ENCODE measurements at regions not wholly inside any gene's neighbourhood (a gene's known extent, or its start where the extent isn't known, plus 50 kb on each side); places are given as distances from the start of the nearest gene placed in this dataset.
"Not testable (repeated sequence)": the region's sequence is repeated elsewhere in the genome, so short reads cannot be mapped to it uniquely, and the experiment has no call there.

DNA sequence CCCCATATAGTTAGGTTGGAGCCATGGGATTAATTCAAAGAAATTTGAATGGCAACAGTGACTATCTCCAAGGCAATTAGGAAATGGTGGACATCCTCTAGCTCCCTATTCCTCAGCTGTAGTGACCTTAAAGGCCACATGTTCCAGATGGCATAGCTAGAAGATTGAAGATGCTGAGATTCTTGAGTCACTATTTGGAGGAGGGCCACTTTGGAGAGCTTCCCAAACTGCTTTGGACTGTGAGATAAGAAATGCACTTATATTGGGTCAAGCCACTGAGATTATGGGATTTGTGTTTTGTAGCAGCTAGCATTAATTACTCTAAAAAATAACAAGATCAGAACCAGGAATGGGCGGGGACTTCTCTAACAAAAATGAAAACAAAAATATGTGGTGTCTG is 636.2 kb upstream of the CCNG1 start:
- intact Hi-C loops (cut with DNase I) = no loop called here
- no peak for ATAC-seq
- Histone ChIP-seq H3K27me3 (no peaks in the 10 kb centered on the region), H3K4me1 (no peaks in the 10 kb centered on the region), H3K27ac (no peak overlapping the region), H3K4me3 (no peak overlapping the region), H3K9me3 (no peaks in the 10 kb centered on the region), H3K36me3 (no peaks in the 10 kb centered on the region)
- TF ChIP-seq, protein P1, sequence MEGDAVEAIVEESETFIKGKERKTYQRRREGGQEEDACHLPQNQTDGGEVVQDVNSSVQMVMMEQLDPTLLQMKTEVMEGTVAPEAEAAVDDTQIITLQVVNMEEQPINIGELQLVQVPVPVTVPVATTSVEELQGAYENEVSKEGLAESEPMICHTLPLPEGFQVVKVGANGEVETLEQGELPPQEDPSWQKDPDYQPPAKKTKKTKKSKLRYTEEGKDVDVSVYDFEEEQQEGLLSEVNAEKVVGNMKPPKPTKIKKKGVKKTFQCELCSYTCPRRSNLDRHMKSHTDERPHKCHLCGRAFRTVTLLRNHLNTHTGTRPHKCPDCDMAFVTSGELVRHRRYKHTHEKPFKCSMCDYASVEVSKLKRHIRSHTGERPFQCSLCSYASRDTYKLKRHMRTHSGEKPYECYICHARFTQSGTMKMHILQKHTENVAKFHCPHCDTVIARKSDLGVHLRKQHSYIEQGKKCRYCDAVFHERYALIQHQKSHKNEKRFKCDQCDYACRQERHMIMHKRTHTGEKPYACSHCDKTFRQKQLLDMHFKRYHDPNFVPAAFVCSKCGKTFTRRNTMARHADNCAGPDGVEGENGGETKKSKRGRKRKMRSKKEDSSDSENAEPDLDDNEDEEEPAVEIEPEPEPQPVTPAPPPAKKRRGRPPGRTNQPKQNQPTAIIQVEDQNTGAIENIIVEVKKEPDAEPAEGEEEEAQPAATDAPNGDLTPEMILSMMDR (IDR thresholded peaks at IDR 0.05) = no peak
- no peak for DNase-seq

DNA sequence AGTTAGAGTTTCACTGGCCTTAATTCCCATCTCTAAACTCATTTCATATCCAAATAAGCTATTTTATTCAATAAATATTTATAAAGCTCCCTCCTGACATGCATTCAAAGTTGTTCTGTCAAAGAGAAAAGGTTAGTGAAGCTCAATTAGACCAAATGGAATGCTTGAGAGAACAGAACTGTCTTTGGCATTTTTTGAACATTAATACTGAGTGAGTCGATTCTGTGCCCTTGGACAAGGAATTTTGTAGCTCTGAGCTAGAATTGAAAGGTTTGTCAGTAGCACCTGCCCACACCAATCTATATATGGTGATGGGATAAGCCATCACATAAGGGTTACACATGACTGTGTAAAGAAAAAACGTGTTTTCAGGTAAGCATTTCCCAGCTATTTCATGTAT is 631.2 kb upstream of the CCNG1 start:
- H3K36me3 ChIP-seq = no peaks in the 10 kb centered on the region
- no peaks in the 10 kb centered on the region for H3K4me1 ChIP-seq
- ATAC-seq (no peak), DNase-seq (no peak)
- no peak overlapping the region for H3K4me3 ChIP-seq
- H3K27ac ChIP-seq = no peak overlapping the region
- TF ChIP-seq, protein P1 (IDR thresholded peaks at IDR 0.05) = no peak
- no peaks in the 10 kb centered on the region for H3K9me3 ChIP-seq
- intact Hi-C loops (cut with DNase I) = no loop called here
- H3K27me3 ChIP-seq = no peaks in the 10 kb centered on the region

DNA sequence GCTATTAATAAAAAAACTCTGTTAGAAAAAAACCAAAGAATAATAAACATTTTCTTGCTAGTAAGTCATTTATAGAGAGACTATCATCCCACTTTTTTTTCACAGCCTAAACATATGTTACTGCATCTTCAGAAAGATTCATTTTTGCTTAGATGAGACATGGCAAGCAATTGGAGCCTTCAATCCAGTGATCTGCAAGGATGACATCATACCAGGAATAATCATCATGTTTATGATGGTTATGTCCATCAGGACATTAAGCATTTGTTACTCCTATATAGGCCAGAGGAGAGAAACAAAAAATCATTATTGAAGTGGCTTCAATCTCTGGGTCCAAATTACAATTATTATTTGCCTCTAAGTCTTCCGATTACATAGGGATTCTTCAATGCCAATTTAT is 626.3 kb upstream of the CCNG1 start:
- ATAC-seq (no peak), DNase-seq (no peak)
- Histone ChIP-seq H3K9me3 (no peaks in the 10 kb centered on the region), H3K36me3 (no peaks in the 10 kb centered on the region), H3K4me1 (no peaks in the 10 kb centered on the region), H3K4me3 (no peak overlapping the region), H3K27me3 (no peaks in the 10 kb centered on the region), H3K27ac (no peak overlapping the region)
- TF ChIP-seq, protein P1 (IDR thresholded peaks at IDR 0.05) = no peak
- intact Hi-C loops (cut with DNase I) = no loop called here

DNA sequence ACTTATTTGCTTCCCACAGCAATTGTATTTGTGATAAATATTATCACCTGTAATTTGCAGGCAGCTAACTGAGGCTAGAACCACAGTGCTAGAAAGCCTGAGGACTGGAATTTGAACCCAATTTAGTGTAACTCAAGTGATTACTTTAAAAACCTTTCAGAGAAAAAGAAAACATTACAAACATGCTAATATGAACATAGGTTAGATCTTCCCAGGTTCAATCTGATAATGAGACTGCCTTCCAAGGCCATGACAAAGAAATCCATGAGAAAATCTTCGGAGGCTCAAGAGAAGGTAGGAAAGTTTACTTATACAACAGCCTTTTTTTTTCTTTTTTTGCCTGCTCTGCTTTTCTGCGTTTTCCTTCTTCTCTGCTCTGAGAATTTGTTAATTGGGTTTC is 620.6 kb upstream of the CCNG1 start:
- intact Hi-C loops (cut with DNase I) = no loop called here
- DNase-seq (no peak), ATAC-seq (no peak)
- Histone ChIP-seq H3K27me3 (no peaks in the 10 kb centered on the region), H3K36me3 (no peaks in the 10 kb centered on the region), H3K4me3 (no peak overlapping the region), H3K9me3 (no peaks in the 10 kb centered on the region), H3K27ac (no peak overlapping the region), H3K4me1 (no peaks in the 10 kb centered on the region)
- TF ChIP-seq, protein P1 (IDR thresholded peaks at IDR 0.05) = no peak

DNA sequence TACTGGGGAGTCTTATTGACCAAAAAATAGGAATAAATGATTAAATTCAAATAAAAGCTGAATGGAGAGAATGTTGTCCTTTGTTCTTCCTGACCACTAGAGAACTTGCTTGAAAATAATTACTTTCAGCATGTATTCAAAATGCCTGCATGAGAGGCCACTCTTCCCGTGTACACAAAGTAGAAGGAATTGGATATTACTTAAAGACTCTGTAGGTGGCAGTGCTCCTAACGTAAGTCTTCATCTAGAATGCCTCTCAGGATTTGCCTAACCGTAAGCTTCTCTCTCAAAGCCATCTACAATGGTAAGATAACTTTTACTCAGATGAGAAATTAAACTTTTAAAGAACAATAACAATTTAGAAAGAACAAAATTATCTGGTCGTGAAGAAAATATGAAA is 620.0 kb upstream of the CCNG1 start:
- Histone ChIP-seq H3K4me3 (no peak overlapping the region), H3K9me3 (no peaks in the 10 kb centered on the region), H3K27me3 (no peaks in the 10 kb centered on the region), H3K36me3 (no peaks in the 10 kb centered on the region), H3K4me1 (no peaks in the 10 kb centered on the region), H3K27ac (no peak overlapping the region)
- DNase-seq (no peak), ATAC-seq (no peak)
- intact Hi-C loops (cut with DNase I) = no loop called here
- TF ChIP-seq, protein P1 (IDR thresholded peaks at IDR 0.05) = no peak

DNA sequence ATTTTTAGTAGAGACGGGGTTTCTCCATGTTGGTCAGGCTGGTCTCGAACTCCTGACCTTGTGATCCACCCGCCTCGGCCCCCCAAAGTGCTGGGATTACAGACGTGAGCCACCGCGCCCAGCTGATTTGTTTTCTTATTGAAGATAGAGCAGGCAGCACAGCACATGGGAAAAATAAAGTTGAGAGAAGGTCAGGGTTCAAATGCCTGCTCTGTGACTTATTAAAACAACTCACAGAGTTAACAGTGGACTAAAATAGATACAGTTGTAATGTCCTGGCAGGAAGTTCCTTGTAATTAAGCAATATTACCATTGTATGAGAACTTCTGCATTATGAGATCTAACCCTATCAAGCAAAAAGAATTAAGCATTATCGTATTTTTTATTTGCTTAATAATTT is 615.7 kb upstream of the CCNG1 start:
- H3K27me3 ChIP-seq; ATAC-seq; H3K4me1 ChIP-seq; H3K4me3 ChIP-seq; H3K9me3 ChIP-seq; H3K36me3 ChIP-seq; intact Hi-C loops (cut with DNase I); DNase-seq; H3K27ac ChIP-seq: not testable (repeated sequence)

Data from left lung (tissue), 4 donors.